Uterus (tissue), 3 donors: ENCODE measurements at regions not wholly inside any gene's neighbourhood (a gene's known extent, or its start where the extent isn't known, plus 50 kb on each side); places are given as distances from the start of the nearest gene placed in this dataset.
"Not testable (repeated sequence)": the region's sequence is repeated elsewhere in the genome, so short reads cannot be mapped to it uniquely, and the experiment has no call there.

Source experiments
- DNase-seq, 2 donors: peaks; one replicate each; pipeline ENCODE4 v3.0.0-alpha.2; 2019 to 2020
- H3K27ac ChIP-seq, 2 donors: fragments of 200-600 bp; sonication (generic); 1 replicate in 1 of 2; 2 replicates in 1 of 2; pipeline ENCODE4 v1.5.1; 2016 to 2018
- H3K27me3 ChIP-seq, 2 donors: fragments of 200-600 bp; sonication (generic); one replicate each; pipeline ENCODE4 v1.5.1; 2018 to 2019; ENCODE audit warnings: control low read depth in 1 of 2
- H3K36me3 ChIP-seq, 2 donors: fragments of 200-600 bp; sonication (generic); one replicate each; pipeline ENCODE4 v1.5.1; 2019; ENCODE audit warnings: control low read depth in 1 of 2
- H3K4me1 ChIP-seq, 2 donors: fragments of 200-600 bp; sonication (generic); one replicate each; pipeline ENCODE4 v1.5.1; 2018 to 2019; ENCODE audit warnings: control low read depth in 1 of 2
- H3K4me3 ChIP-seq, 2 donors: fragments of 200-600 bp; sonication (generic); 1 replicate in 1 of 2; 2 replicates in 1 of 2; pipeline ENCODE4 v1.5.1; 2018 to 2019; ENCODE audit warnings: mild to moderate bottlenecking in 1 of 2
- H3K9me3 ChIP-seq, 2 donors: fragments of 200-600 bp; sonication (generic); one replicate each; pipeline ENCODE4 v1.5.1; 2019; ENCODE audit warnings: control low read depth in 1 of 2
- POLR2A ChIP-seq, 2 donors: fragments of 450-650 bp; IDR thresholded peaks; one replicate each; pipeline ENCODE4 v1.6.1; 2016; ENCODE audit warnings: antibody characterized with exemption in 2 of 2, mild to moderate bottlenecking in 1 of 2, moderate library complexity in 1 of 2
- intact Hi-C: fragments of 100-400 bp; cut with DNase I; formaldehyde crosslinking; loops from one replicate; pipeline ENCODE4 v1.15.1; 2023; ENCODE audit warnings: low total_unique reads
- TF ChIP-seq, protein P1 (sequence below), 4 experiments: fragments of 200-600 bp in 2 of 4; fragments of 450-650 bp in 2 of 4; sonication (generic) in 2 of 4; IDR thresholded peaks; one replicate each; pipeline ENCODE4 v1.5.1; 2016 to 2019; ENCODE audit warnings: antibody characterized with exemption in 4 of 4, mild to moderate bottlenecking in 2 of 4, moderate library complexity in 1 of 4
- donor health status: DM: yes; HTN: yes; CAD: no.

DNA sequence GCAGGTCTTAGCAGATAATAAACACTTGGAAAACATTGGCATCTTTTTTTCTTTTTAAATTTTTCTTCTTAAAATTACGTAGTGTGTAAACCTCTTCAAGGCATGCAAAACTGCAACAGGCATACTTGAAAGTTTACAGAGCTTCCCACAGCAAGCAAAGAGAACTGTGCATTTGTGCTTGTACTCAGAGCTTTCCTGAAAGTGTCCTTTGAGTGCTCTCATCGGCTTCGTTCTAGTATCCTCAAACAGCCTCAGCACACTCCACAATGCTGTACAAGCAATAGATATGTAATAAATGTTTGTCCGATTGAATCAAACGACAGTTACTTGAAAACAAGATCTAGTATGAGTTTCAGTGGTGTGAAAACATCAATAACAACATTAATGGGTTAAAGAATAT, 227.5 kb downstream of the PAPSS1 start:
- Histone ChIP-seq H3K27me3 (no peaks in the 10 kb centered on the region), H3K4me3 (no peak overlapping the region), H3K36me3 (no peaks in the 10 kb centered on the region), H3K4me1 (no peaks in the 10 kb centered on the region), H3K27ac (no peak overlapping the region), H3K9me3 (no peaks in the 10 kb centered on the region)
- no peak for DNase-seq
- intact Hi-C loops = no loop called here
- no peak for TF ChIP-seq POLR2A (IDR thresholded peaks at IDR 0.05)
- TF ChIP-seq, protein P1, sequence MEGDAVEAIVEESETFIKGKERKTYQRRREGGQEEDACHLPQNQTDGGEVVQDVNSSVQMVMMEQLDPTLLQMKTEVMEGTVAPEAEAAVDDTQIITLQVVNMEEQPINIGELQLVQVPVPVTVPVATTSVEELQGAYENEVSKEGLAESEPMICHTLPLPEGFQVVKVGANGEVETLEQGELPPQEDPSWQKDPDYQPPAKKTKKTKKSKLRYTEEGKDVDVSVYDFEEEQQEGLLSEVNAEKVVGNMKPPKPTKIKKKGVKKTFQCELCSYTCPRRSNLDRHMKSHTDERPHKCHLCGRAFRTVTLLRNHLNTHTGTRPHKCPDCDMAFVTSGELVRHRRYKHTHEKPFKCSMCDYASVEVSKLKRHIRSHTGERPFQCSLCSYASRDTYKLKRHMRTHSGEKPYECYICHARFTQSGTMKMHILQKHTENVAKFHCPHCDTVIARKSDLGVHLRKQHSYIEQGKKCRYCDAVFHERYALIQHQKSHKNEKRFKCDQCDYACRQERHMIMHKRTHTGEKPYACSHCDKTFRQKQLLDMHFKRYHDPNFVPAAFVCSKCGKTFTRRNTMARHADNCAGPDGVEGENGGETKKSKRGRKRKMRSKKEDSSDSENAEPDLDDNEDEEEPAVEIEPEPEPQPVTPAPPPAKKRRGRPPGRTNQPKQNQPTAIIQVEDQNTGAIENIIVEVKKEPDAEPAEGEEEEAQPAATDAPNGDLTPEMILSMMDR (IDR thresholded peaks at IDR 0.05) = no peak

DNA sequence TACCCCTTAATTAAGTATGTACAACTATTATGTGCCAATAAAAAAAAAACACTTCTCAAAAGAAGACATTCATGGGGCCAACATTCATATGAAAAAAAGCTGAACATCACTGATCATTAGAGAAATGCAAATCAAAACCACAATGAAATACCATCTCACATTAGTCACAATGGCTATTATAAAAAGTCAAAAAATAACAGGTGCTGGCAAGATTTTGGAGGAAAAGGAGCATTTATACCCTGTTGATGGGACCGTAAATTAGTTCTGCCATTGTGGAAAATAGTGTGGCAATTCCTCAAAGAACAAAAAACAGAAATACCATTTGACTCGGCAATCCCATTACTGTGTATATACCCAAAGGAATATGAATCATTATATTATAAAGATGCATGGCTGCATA, 229.9 kb downstream of the PAPSS1 start:
- no peaks in the 10 kb centered on the region for H3K27me3 ChIP-seq
- no peaks in the 10 kb centered on the region for H3K4me1 ChIP-seq
- no peaks in the 10 kb centered on the region for H3K36me3 ChIP-seq
- intact Hi-C loops = no loop called here
- no peak overlapping the region for H3K27ac ChIP-seq
- DNase-seq = no peak
- no peak overlapping the region for H3K4me3 ChIP-seq
- no peaks in the 10 kb centered on the region for H3K9me3 ChIP-seq
- no peak for TF ChIP-seq POLR2A (IDR thresholded peaks at IDR 0.05)
- TF ChIP-seq, protein P1 (IDR thresholded peaks at IDR 0.05) = no peak

DNA sequence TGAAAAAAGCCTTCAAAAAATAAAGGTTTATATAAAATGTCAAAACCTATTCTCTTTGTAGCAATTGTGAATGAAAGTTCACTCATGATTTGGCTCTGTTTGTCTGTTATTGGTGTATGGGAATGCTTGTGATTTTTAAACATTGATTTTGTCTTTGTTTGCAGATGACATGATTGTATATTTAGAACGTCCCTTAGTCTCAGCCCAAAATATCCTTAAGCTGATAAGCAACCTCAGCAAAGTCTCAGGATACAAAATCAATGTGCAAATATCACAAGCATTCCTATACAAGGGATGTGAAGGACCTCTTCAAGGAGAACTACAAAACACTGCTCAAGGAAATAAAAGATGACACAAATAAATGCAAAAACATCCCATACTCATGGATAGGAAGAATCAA, 236.4 kb downstream of the PAPSS1 start:
- intact Hi-C loops, H3K27ac ChIP-seq, H3K36me3 ChIP-seq, H3K4me3 ChIP-seq, H3K4me1 ChIP-seq, DNase-seq, H3K9me3 ChIP-seq, H3K27me3 ChIP-seq: not testable (repeated sequence)

DNA sequence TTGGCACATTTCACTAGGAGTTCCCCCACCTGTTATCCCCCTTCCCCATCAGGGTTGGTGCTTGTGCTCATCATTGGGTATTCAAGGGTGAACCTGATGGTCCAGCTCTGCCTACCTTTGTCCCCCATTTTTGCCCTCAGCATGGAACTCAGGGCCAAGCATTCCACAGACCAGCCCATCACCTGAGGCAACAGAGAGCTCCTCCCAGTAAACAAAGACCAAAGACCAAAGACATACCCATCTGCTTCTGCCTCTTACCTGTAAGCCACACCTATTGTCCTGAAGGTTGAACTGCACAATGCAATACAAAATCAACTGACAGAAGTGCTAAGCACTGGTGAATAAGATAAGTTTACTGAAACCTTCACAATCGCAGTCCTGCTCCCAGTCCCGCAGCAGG, 237.5 kb downstream of the PAPSS1 start:
- H3K4me1 ChIP-seq = no peaks in the 10 kb centered on the region
- no peak for TF ChIP-seq POLR2A (IDR thresholded peaks at IDR 0.05)
- TF ChIP-seq, protein P1 (IDR thresholded peaks at IDR 0.05) = no peak
- intact Hi-C loops = no loop called here
- H3K4me3 ChIP-seq = no peak overlapping the region
- no peaks in the 10 kb centered on the region for H3K36me3 ChIP-seq
- no peaks in the 10 kb centered on the region for H3K27me3 ChIP-seq
- no peak overlapping the region for H3K27ac ChIP-seq
- no peak for DNase-seq
- peaks cover 0 to 3% of the 10 kb centered on the region in 2 donors for H3K9me3 ChIP-seq

DNA sequence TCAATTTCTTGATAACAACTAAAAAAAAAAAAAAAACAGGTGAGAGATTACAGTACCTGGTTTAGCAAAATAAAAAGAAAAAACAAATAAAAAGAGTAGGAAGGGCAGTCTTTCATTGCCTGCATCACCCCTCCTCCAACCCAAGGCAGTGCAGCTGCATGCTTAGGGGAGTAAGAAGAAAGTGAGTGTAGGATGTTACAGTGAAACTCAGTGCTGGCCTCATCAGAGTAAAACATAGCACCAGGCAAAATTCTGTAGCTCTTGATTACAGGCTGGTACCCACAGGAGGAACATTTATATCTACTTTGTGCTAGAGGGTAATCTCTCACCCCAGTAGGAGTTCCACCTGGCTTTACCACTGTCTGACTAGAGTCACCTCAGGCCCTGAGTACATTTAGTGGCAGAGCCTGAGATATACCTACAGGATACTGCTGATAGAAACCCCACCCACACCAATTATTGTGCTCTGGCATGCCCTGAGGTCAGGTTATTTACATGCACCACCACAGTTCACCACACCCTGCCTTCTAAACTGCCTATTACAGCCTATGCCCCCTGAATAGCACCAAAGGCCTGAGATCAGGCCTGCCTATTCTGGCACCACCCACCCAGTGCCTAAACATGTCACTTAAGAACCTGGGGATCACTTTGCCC, 241.6 kb downstream of the PAPSS1 start:
- intact Hi-C loops = no loop called here
- no peaks in the 10 kb centered on the region for H3K4me1 ChIP-seq
- peaks cover 0 to 3% of the 10 kb centered on the region in 2 donors for H3K9me3 ChIP-seq
- TF ChIP-seq, protein P1 (IDR thresholded peaks at IDR 0.05) = no peak
- no peak for TF ChIP-seq POLR2A (IDR thresholded peaks at IDR 0.05)
- no peak overlapping the region for H3K27ac ChIP-seq
- H3K36me3 ChIP-seq = no peaks in the 10 kb centered on the region
- DNase-seq = no peak
- no peak overlapping the region for H3K4me3 ChIP-seq
- no peaks in the 10 kb centered on the region for H3K27me3 ChIP-seq

DNA sequence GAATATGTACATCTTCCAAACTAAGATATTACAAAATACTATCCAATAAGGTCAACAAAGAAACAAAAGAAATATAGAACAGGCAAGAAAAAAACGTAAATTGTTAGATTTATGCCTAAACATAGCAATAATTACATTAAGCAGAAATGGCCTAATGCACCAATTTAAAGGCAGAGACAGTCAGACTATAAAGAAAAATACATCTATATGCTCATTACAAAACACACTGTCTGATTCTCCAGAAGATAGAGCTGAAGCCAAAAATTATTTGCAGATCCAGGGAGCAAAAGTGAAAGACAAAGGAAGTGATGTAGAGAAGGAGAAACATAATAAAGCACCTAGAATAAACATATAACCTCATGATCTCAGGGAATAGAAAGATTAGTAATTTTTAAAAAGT, 246.9 kb downstream of the PAPSS1 start:
- no peak for DNase-seq
- intact Hi-C loops = no loop called here
- no peak overlapping the region for H3K27ac ChIP-seq
- H3K27me3 ChIP-seq = no peaks in the 10 kb centered on the region
- H3K9me3 ChIP-seq = no peaks in the 10 kb centered on the region
- H3K36me3 ChIP-seq = no peaks in the 10 kb centered on the region
- H3K4me3 ChIP-seq = no peak overlapping the region
- H3K4me1 ChIP-seq = no peaks in the 10 kb centered on the region
- TF ChIP-seq POLR2A (IDR thresholded peaks at IDR 0.05) = no peak
- TF ChIP-seq, protein P1 (IDR thresholded peaks at IDR 0.05) = no peak
